HL-60 (cell line): ENCODE measurements at regions not wholly inside any gene's neighbourhood (a gene's known extent, or its start where the extent isn't known, plus 50 kb on each side); places are given as distances from the start of the nearest gene placed in this dataset.

ENCODE experiments used
- DNase-seq, 2 experiments: peaks; one replicate each; pipeline ENCODE4 v3.0.0-alpha.2; 2010 to 2020; ENCODE audit warnings: low read depth in 1 of 2, low spot score in 1 of 2
- H3K27ac ChIP-seq: fragments of 250-450 bp; sonication (Bioruptor Pico); replicated peaks from 2 replicates; pipeline ENCODE4 v1.5.1; 2020; ENCODE audit warnings: mild to moderate bottlenecking, moderate library complexity
- H3K27me3 ChIP-seq: fragments of 250-450 bp; sonication (Bioruptor Pico); 2 replicates; pipeline ENCODE4 v1.5.1; 2021; ENCODE audit warnings: mild to moderate bottlenecking, moderate library complexity; ENCODE audit not compliant: insufficient read depth, poor library complexity, severe bottlenecking
- H3K4me3 ChIP-seq: replicated peaks from 2 replicates; pipeline ENCODE4 v1.5.1; 2011; ENCODE audit warnings: mild to moderate bottlenecking, control low read depth, low read length; ENCODE audit not compliant: insufficient read depth
- CTCF ChIP-seq: IDR thresholded peaks from one replicate; pipeline ENCODE4 v1.5.1; 2011; ENCODE audit warnings: low read length, control low read depth, inconsistent platforms; ENCODE audit not compliant: insufficient read depth
- GABPA ChIP-seq: IDR thresholded peaks from 2 replicates; pipeline ENCODE4 v1.6.1; 2012; ENCODE audit warnings: low read depth
- POLR2AphosphoS5 ChIP-seq: IDR thresholded peaks from 2 replicates; pipeline ENCODE4 v1.6.1; 2012; ENCODE audit warnings: low read depth
- REST ChIP-seq: IDR thresholded peaks from 2 replicates; pipeline ENCODE4 v1.6.1; 2012; ENCODE audit warnings: low read depth; ENCODE audit not compliant: insufficient replicate concordance
- SPI1 ChIP-seq: IDR thresholded peaks from 2 replicates; pipeline ENCODE4 v1.6.1; 2012; ENCODE audit warnings: low read depth, mild to moderate bottlenecking, borderline replicate concordance

GRCh38 chr3:174644287-174644686, 214.8 kb upstream of the NAALADL2 start:
- TF ChIP-seq SPI1 (peak; percentile 25; the same call in 1 of the 2 replicates), POLR2AphosphoS5 (no peak)
- no peak for DNase-seq
- Histone ChIP-seq H3K27me3 (no peaks in the 10 kb centered on the region), H3K4me3 (no peak overlapping the region), H3K27ac (no peak overlapping the region)

- no peak overlapping the region for H3K27ac ChIP-seq
- H3K27me3 ChIP-seq, result no peaks in the 10 kb centered on the region
- TF ChIP-seq POLR2AphosphoS5 (no peak), GABPA (no peak), SPI1 (no peak), REST (no peak), CTCF (no peak)
- DNase-seq, result no peak
- H3K4me3 ChIP-seq, result no peak overlapping the region
These were observed 207.2 kb upstream of the NAALADL2 start for GRCh38 chr3:174651951-174652350.

GRCh38 chr3:174659511-174659910, 199.6 kb upstream of the NAALADL2 start:
- TF ChIP-seq GABPA (no peak), SPI1 (no peak), REST (no peak), CTCF (no peak), POLR2AphosphoS5 (no peak)
- H3K27me3 ChIP-seq, result no peaks in the 10 kb centered on the region
- no peak overlapping the region for H3K27ac ChIP-seq
- no peak for DNase-seq
- no peak overlapping the region for H3K4me3 ChIP-seq

GRCh38 chr3:174662653-174663052, 196.5 kb upstream of the NAALADL2 start:
- Histone ChIP-seq H3K4me3 (no peak overlapping the region), H3K27me3 (no peaks in the 10 kb centered on the region), H3K27ac (no peak overlapping the region)
- DNase-seq, result no peak
- TF ChIP-seq POLR2AphosphoS5 (no peak), CTCF (no peak), SPI1 (no peak), REST (no peak), GABPA (no peak)
